ENCODE measurements at regions not wholly inside any gene's neighbourhood (a gene's known extent, or its start where the extent isn't known, plus 50 kb on each side); places are given as distances from the start of the nearest gene placed in this dataset.

- H3K4me3 ChIP-seq (ENCODE audit: control extremely low read depth in 1 of 5, extremely low read depth in 1 of 5, insufficient read depth in 1 of 5, low read depth in 2 of 5, low read length in 4 of 5): no peak overlapping the region
- H3K79me2 ChIP-seq (ENCODE audit: control insufficient read depth, insufficient read depth, low read length): no peaks in the 10 kb centered on the region
- Mint-ChIP-seq H3K4me1 (no peaks in the 10 kb centered on the region), H3K9me3 (ENCODE audit: insufficient read depth) (peaks cover 2% of the 10 kb centered on the region), H3K4me3 (no peak overlapping the region), H3K27me3 (peaks cover 20% of the 10 kb centered on the region), H3K27ac (no peak overlapping the region)
- no peak for ATAC-seq (ENCODE audit: low read depth)
- no peaks in the 10 kb centered on the region for H3K36me3 ChIP-seq (replicated peaks in 1 of 2; ENCODE audit: control extremely low read depth in 1 of 2, control insufficient read depth in 1 of 2, extremely low read depth in 1 of 2, insufficient read depth in 2 of 2, low read length in 1 of 2)
- H4K20me1 ChIP-seq (ENCODE audit: control insufficient read depth, insufficient read depth, low read length, poor library complexity, severe bottlenecking): no peaks in the 10 kb centered on the region
- ChIA-PET POLR2A (no interaction called here), CTCF (interaction anchor here (2.3 kb wide), 1 partner anchor 9 kb away, joined by 7 read pairs; no protein-coding TSS in a partner anchor)
- intact Hi-C loops (cut with micrococcal nuclease): no loop called here
- DNase-seq: no peak
- 88% methylated on average over 1 of the region's 2 CpGs for WGBS (ENCODE audit: insufficient coverage)
- TF ChIP-seq EZH2 (IDR thresholded peaks at IDR 0.05; ENCODE audit: borderline replicate concordance, insufficient read depth, low read depth, low read length, poor library complexity, severe bottlenecking) (no peak), CTCF (IDR thresholded peaks at IDR 0.05) (no peak)
- no peak overlapping the region for H2AFZ ChIP-seq (ENCODE audit: insufficient read depth, low read depth, low read length, poor library complexity, severe bottlenecking)
- no peak overlapping the region for H3K4me2 ChIP-seq (replicated peaks; ENCODE audit: low read depth, low read length, poor library complexity, severe bottlenecking)
- H3K9me3 ChIP-seq (ENCODE audit: control extremely low read depth in 1 of 3, control insufficient read depth in 2 of 3, insufficient read depth in 1 of 3, low read length in 2 of 3): no peaks in the 10 kb centered on the region
- H3K27ac ChIP-seq (ENCODE audit: low read length in 2 of 2): no peak overlapping the region
- no peak overlapping the region for H3K9ac ChIP-seq (ENCODE audit: low read length)
- H3K27me3 ChIP-seq (replicated peaks in 1 of 4; ENCODE audit: control extremely low read depth in 1 of 4, control insufficient read depth in 3 of 4, insufficient read depth in 4 of 4, low read length in 3 of 4): no peaks in the 10 kb centered on the region
- no peaks in the 10 kb centered on the region for H3K4me1 ChIP-seq (ENCODE audit: control insufficient read depth in 2 of 2, insufficient read depth in 2 of 2, low read length in 2 of 2)
Observed at GRCh38 chr4:123767806-123768205, 371.2 kb downstream of the SPRY1 start.

GRCh38 chr4:123770884-123771283 is 374.3 kb downstream of the SPRY1 start:
- no peak for TF ChIP-seq CTCF (IDR thresholded peaks at IDR 0.05)
- no peak for TF ChIP-seq EZH2 (IDR thresholded peaks at IDR 0.05; ENCODE audit: borderline replicate concordance, insufficient read depth, low read depth, low read length, poor library complexity, severe bottlenecking)
- Histone ChIP-seq H3K79me2 (ENCODE audit: control insufficient read depth, insufficient read depth, low read length) (no peaks in the 10 kb centered on the region), H3K27ac (ENCODE audit: low read length in 2 of 2) (no peak overlapping the region), H3K9me3 (ENCODE audit: control extremely low read depth in 1 of 3, control insufficient read depth in 2 of 3, insufficient read depth in 1 of 3, low read length in 2 of 3) (no peaks in the 10 kb centered on the region), H4K20me1 (ENCODE audit: control insufficient read depth, insufficient read depth, low read length, poor library complexity, severe bottlenecking) (no peaks in the 10 kb centered on the region), H3K4me2 (replicated peaks; ENCODE audit: low read depth, low read length, poor library complexity, severe bottlenecking) (no peak overlapping the region), H3K36me3 (replicated peaks in 1 of 2; ENCODE audit: control extremely low read depth in 1 of 2, control insufficient read depth in 1 of 2, extremely low read depth in 1 of 2, insufficient read depth in 2 of 2, low read length in 1 of 2) (no peaks in the 10 kb centered on the region), H3K4me3 (ENCODE audit: control extremely low read depth in 1 of 5, extremely low read depth in 1 of 5, insufficient read depth in 1 of 5, low read depth in 2 of 5, low read length in 4 of 5) (no peak overlapping the region), H3K4me1 (ENCODE audit: control insufficient read depth in 2 of 2, insufficient read depth in 2 of 2, low read length in 2 of 2) (no peaks in the 10 kb centered on the region), H2AFZ (ENCODE audit: insufficient read depth, low read depth, low read length, poor library complexity, severe bottlenecking) (no peak overlapping the region), H3K27me3 (replicated peaks in 1 of 4; ENCODE audit: control extremely low read depth in 1 of 4, control insufficient read depth in 3 of 4, insufficient read depth in 4 of 4, low read length in 3 of 4) (no peaks in the 10 kb centered on the region), H3K9ac (ENCODE audit: low read length) (no peak overlapping the region)
- H3K9me3 Mint-ChIP-seq (ENCODE audit: insufficient read depth): peaks cover 2% of the 10 kb centered on the region
- H3K4me3 Mint-ChIP-seq: no peak overlapping the region
- peaks cover 23% of the 10 kb centered on the region for H3K27me3 Mint-ChIP-seq
- no peak for DNase-seq
- no peak overlapping the region for H3K27ac Mint-ChIP-seq
- H3K4me1 Mint-ChIP-seq: peaks cover under 1% of the 10 kb centered on the region
- ChIA-PET CTCF (no interaction called here), POLR2A (no interaction called here)
- intact Hi-C loops (cut with micrococcal nuclease): no loop called here
- WGBS (ENCODE audit: insufficient coverage): 100% methylated on average over 1 of the region's 3 CpGs
- no peak for ATAC-seq (ENCODE audit: low read depth)

All from B cell (primary cell).